GM19455 (cell line): ENCODE measurements at regions not wholly inside any gene's neighbourhood (a gene's known extent, or its start where the extent isn't known, plus 50 kb on each side); places are given as distances from the start of the nearest gene placed in this dataset.
"Not testable (repeated sequence)": the region's sequence is repeated elsewhere in the genome, so short reads cannot be mapped to it uniquely, and the experiment has no call there.

Experiments
- ATAC-seq: cut with Tn5 transposase; IDR thresholded peaks from one replicate; pipeline ENCODE4 v1.9.1; 2021; ENCODE audit not compliant: unreplicated experiment

- no peak for ATAC-seq
These were observed 557.8 kb downstream of the SUCLG1 start for GRCh38 chr2:83901317-83901716.

DNA sequence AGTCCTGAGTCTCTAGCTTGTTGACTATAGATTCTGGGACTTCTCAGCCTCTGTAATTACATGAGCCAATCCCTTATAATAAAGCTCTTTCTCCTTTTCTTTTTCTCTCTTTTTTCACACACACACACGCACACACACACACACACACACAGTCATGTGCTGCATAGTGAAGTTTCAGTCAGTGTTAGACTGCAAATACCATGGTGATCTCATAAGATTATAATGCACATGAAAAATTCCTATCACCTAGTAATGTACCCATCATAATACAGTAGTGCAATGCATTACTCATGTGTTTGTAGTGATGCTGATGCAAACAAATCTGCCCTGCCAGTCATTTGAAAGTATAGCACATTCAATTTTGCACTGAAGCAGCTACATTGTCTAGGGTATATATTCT, 558.2 kb downstream of the SUCLG1 start:
- no peak for ATAC-seq

- no peak for ATAC-seq
These were observed 559.8 kb downstream of the SUCLG1 start for GRCh38 chr2:83899271-83899670.

- no peak for ATAC-seq
These were observed 564.1 kb downstream of the SUCLG1 start for GRCh38 chr2:83894976-83895375.

- no peak for ATAC-seq
These were observed 571.3 kb downstream of the SUCLG1 start for GRCh38 chr2:83887757-83888156.

DNA sequence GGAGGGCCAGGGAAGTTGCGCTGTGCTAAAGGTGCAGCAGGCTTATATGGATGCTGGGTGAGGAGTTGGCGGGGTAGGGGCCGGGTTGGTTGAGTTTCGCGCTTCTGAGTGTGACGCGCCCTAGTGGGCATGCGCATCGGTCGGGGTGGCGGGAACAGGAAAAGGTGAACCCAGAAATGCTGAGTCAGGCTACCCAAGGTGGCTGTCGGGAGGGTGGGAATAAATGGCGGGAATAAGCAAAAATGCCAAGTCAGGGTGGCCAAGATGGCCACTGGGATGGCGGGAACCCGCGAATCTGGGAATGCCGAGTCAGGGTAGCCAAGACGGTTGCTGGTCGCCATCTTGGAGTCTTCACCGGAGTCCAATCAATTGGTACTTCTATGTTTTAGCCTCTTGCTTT, 580.0 kb downstream of the SUCLG1 start:
- ATAC-seq: no peak

DNA sequence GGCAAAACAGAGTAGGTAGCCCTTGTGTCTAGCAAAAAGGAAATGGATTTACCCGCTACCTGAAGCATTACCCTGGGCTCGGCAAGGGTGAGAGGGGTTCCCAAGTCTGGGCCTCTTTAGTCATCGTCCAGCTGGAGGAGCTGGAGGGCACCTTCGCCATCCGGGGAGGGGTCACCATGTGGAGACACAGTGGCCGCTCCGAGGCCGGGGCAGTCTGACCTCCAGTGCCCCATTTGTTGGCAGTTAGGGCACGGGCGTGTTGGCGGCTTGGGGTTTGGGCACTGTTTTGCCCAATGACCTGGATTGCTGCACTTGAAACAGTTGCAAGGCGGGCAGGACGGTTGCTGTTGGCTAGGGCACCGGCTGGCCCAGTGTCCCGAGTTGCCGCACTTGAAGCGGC, 581.8 kb downstream of the SUCLG1 start:
- ATAC-seq: not testable (repeated sequence)

GRCh38 chr2:83874712-83875430, 584.2 kb downstream of the SUCLG1 start:
- no peak for ATAC-seq

GRCh38 chr2:83874066-83874465, 585.0 kb downstream of the SUCLG1 start:
- ATAC-seq: no peak

DNA sequence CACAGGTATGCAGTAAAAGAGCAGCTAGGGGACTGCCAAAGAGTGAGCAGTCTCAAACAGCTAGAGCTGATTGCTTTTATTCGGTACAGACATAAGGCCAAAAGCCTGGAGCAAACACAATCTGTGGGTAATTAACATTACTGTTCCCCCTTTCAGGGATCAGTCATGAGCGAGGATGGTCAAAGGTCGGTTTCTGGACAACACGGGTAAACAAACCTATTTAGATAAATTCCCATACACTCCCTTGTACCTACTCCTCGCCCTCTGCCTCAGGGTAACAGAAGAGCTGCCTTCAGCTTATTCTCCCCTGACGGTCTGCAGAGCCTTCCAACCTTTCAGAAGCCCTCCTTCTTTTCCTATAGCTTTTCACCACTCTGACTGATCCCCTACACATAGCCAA, 586.0 kb downstream of the SUCLG1 start:
- ATAC-seq: no peak

DNA sequence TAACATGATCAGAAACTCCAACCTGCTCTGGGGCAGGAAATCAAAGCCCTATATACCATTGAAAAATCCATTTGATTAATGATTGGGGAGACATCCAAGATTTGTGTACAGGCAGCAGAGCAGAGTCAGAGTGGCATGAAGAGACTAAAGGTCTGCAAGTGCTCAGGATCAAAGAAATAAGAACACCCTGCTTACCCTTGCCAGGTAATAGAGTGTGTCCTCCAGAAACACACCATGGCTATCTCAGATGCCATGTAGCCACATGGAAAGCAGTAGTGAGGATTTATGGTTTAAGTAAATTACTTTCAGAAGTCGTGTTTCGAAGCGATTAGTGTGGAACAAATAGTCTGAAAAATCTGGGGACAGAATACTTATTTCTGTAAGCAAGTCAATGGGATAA, 592.9 kb downstream of the SUCLG1 start:
- ATAC-seq: no peak

- ATAC-seq: no peak
These were observed 596.5 kb downstream of the SUCLG1 start for GRCh38 chr2:83862600-83862999.

DNA sequence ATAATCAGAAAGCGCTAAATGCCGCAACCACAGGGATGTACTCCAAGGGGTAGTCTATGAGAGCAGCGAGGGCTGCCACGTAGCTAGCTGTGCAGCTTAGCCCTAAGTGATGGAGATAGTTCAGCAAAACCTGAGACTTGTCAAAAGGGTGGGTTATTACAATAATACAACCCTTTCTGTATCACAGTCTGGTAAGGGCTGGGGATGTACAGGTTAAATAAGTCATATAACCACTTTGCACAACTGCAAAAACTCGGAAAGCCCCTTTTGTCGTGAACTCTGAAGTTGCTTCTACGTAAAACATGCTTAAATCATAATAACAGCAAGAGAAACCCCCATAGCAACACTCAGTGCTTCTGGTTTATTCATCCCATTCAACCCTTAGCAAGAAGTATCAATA, 598.8 kb downstream of the SUCLG1 start:
- no peak for ATAC-seq

DNA sequence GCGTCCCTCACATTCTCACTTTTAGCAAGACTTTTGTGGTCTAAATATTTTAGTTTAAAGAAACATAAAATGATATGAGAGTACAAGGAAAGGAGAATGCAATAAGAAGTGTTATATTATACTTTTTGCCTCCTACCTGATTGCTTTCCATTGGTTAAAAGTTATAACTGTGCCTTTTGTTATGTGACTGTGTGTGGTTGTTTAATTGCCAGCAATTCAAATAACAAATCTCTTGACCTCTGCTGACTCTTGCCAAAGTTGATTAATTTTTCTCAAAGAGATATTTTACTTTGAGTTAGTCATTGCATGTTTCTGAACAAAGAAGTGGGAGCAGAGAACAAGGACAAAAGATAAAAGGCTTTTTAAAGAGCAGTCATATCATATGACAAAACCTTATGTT, 599.5 kb downstream of the SUCLG1 start:
- no peak for ATAC-seq

DNA sequence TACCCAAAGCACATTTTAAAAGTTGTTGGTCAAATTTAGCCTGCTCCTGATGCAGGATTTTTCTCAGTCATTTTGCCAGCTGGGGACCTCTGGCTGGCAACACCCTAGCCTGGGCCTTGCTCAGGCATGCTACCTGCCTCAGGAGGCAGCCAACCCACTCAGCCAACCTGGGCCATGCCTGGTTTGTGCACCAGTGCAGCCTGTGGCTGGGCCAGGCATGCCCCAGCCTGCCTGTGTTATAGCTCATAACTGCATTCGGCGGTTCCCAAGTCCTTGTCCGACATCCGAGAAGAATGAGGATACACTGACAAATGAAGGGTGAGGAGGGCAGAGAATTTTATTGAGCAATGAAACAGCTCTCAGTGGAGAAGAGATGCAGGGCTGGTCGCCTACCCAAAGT, 608.0 kb downstream of the SUCLG1 start:
- no peak for ATAC-seq

- no peak for ATAC-seq
These were observed 608.9 kb downstream of the SUCLG1 start for GRCh38 chr2:83850071-83850725.

GRCh38 chr2:83844490-83844889, 614.6 kb downstream of the SUCLG1 start:
- no peak for ATAC-seq

GRCh38 chr2:83842421-83842820, 616.7 kb downstream of the SUCLG1 start:
- no peak for ATAC-seq

DNA sequence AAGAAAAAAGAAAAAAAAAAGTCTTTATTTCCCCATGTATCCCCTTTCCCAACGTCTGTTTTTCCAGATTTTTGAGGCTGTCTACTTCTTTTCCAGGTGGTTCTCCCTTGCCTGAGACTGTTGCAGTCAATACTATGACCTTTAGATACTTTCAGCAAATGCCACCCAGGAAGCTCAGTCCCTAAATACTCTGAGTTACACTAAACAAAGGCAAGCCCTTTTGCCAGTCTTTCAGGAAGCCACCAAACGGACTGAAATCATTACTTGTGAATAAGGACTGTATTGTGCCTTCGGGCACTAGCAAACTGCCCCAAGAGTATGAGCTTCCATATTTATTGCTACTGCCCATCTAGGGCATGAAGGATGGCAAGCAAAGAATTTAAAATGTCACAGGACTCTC, 621.3 kb downstream of the SUCLG1 start:
- ATAC-seq: no peak

DNA sequence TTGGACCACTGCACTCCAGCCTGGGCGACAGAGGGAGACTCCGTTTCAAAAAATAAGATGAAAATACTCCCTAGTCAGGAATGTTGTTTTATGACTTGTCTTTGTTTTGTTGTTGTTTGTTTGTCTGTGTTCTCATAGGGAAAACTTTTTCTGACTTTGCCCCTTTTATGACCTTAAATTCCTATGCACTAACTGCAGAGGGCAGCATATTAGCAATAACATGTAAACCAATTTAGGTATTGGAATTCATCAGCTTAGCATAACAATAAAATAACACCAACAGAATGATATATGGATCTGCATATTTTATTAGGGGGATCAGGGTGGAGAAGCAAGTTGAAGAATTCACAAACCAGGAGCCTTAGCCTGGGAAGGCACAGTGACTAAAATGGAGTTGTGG, 631.5 kb downstream of the SUCLG1 start:
- no peak for ATAC-seq

GRCh38 chr2:83826577-83826976, 632.5 kb downstream of the SUCLG1 start:
- ATAC-seq: no peak

DNA sequence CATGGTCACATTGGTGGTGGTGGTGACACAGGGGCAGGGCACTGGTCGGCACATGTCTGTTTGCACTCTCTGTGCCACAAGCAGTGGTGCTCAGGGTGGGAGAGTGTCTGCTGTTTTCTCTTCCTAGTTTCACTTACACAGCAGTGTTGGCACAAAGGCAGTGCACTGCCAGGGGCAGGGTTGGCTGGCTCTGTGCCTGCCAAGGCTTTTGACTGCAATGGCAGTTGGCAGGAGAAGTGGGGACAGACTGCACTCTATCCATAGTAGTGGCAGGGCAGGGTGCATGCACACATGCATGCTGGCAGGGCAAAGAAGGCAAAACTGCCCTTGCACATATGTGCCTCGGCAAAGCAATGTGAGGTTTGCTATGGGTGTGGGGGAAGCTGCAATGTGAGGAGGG, 635.9 kb downstream of the SUCLG1 start:
- ATAC-seq: no peak

GRCh38 chr2:83817511-83817910, 641.6 kb downstream of the SUCLG1 start:
- ATAC-seq: no peak
